ENCODE measurements at regions not wholly inside any gene's neighbourhood (a gene's known extent, or its start where the extent isn't known, plus 50 kb on each side); places are given as distances from the start of the nearest gene placed in this dataset.
"Not testable (repeated sequence)": the region's sequence is repeated elsewhere in the genome, so short reads cannot be mapped to it uniquely, and the experiment has no call there.

- no peak for DNase-seq
Measured at GRCh38 chr4:92241094-92241493, 62.7 kb upstream of the GRID2 start.

GRCh38 chr4:92246384-92246783 is 57.4 kb upstream of the GRID2 start:
- DNase-seq, result no peak

- DNase-seq, result no peak
Measured at GRCh38 chr4:92249541-92249940, 54.2 kb upstream of the GRID2 start.

- no peak for DNase-seq
Measured at GRCh38 chr4:92251711-92252110, 52.1 kb upstream of the GRID2 start.

GRCh38 chr4:92252358-92252757 is 51.4 kb upstream of the GRID2 start:
- DNase-seq, result not testable (repeated sequence)

GRCh38 chr4:92252846-92253245 is 50.9 kb upstream of the GRID2 start:
- no peak for DNase-seq

GRCh38 chr4:92253550-92253949 is 50.2 kb upstream of the GRID2 start:
- DNase-seq, result no peak

All from MV-4-11 (cell line).